Smooth muscle cell (in vitro differentiated cells): ENCODE measurements at regions not wholly inside any gene's neighbourhood (a gene's known extent, or its start where the extent isn't known, plus 50 kb on each side); places are given as distances from the start of the nearest gene placed in this dataset.

Experiments used
- DNase-seq: peaks from one replicate; lab custom pipeline; 2025; ENCODE audit not compliant: unreplicated experiment; lab: John Stamatoyannopoulos, UW
- H2AFZ ChIP-seq: fragments of 200-600 bp; sonication (generic); 2 replicates; pipeline ENCODE4 v1.6.0; 2016; ENCODE audit warnings: antibody characterized with exemption, low read depth, mild to moderate bottlenecking
- H3F3A ChIP-seq: fragments of 200-600 bp; sonication (generic); 2 replicates; pipeline ENCODE4 v1.6.0; 2017; ENCODE audit warnings: antibody characterized with exemption, low read depth
- H3K27ac ChIP-seq: fragments of 200-600 bp; sonication (generic); 2 replicates; pipeline ENCODE4 v1.5.1; 2016; ENCODE audit warnings: low read depth, mild to moderate bottlenecking
- H3K27me3 ChIP-seq: fragments of 200-600 bp; sonication (generic); 2 replicates; pipeline ENCODE4 v1.6.1; 2016; ENCODE audit warnings: low read depth, mild to moderate bottlenecking
- H3K36me3 ChIP-seq: fragments of 200-600 bp; sonication (generic); 2 replicates; pipeline ENCODE4 v1.5.1; 2016; ENCODE audit warnings: low read depth
- H3K4me1 ChIP-seq: fragments of 200-600 bp; sonication (generic); 2 replicates; pipeline ENCODE4 v1.5.1; 2016; ENCODE audit warnings: low read depth
- H3K4me2 ChIP-seq: fragments of 200-600 bp; sonication (generic); 2 replicates; pipeline ENCODE4 v1.6.0; 2016; ENCODE audit warnings: mild to moderate bottlenecking
- H3K4me3 ChIP-seq: fragments of 200-600 bp; sonication (generic); 2 replicates; pipeline ENCODE4 v1.5.1; 2016; ENCODE audit warnings: mild to moderate bottlenecking
- H3K79me2 ChIP-seq: fragments of 200-600 bp; sonication (generic); 2 replicates; pipeline ENCODE4 v1.6.0; 2016; ENCODE audit warnings: low read depth, mild to moderate bottlenecking
- H3K9ac ChIP-seq: fragments of 200-600 bp; sonication (generic); 2 replicates; pipeline ENCODE4 v1.6.0; 2016; ENCODE audit warnings: low read depth
- H3K9me3 ChIP-seq: fragments of 200-600 bp; sonication (generic); replicated peaks from 2 replicates; pipeline ENCODE4 v1.5.1; 2016; ENCODE audit warnings: low read depth
- H4K20me1 ChIP-seq: fragments of 200-600 bp; sonication (generic); 2 replicates; pipeline ENCODE4 v1.6.0; 2016; ENCODE audit warnings: low read depth
- CTCF ChIP-seq: fragments of 200-600 bp; sonication (generic); IDR thresholded peaks from 2 replicates; pipeline ENCODE4 v1.5.1; 2017; ENCODE audit warnings: borderline replicate concordance, mild to moderate bottlenecking, antibody characterized with exemption; ENCODE audit not compliant: insufficient read depth, poor library complexity, severe bottlenecking
- WGBS: methylation state at CpG from one replicate; pipeline ENCODE4 v1.1.7; 2016; ENCODE audit warnings: low lambda C conversion rate; 5-methylcytosine and 5-hydroxymethylcytosine counted together

GRCh38 chr7:37570145-37570544 is 113.4 kb upstream of the GPR141 start:
- no peaks in the 10 kb centered on the region for H3K36me3 ChIP-seq
- no peak overlapping the region for H3K4me3 ChIP-seq
- H3F3A ChIP-seq = no peaks in the 10 kb centered on the region
- H3K9ac ChIP-seq = no peak overlapping the region
- no peaks in the 10 kb centered on the region for H3K9me3 ChIP-seq
- no peak for DNase-seq
- WGBS = 95% methylated on average over 6 of the region's 6 CpGs
- no peaks in the 10 kb centered on the region for H3K4me1 ChIP-seq
- H3K27me3 ChIP-seq = no peaks in the 10 kb centered on the region
- H3K79me2 ChIP-seq = no peaks in the 10 kb centered on the region
- H3K27ac ChIP-seq = no peak overlapping the region
- H2AFZ ChIP-seq = no peak overlapping the region
- no peak for TF ChIP-seq CTCF
- H3K4me2 ChIP-seq = no peak overlapping the region
- no peaks in the 10 kb centered on the region for H4K20me1 ChIP-seq

GRCh38 chr7:37571806-37572205 is 111.8 kb upstream of the GPR141 start:
- Histone ChIP-seq H2AFZ (no peak overlapping the region), H3K9ac (no peak overlapping the region), H4K20me1 (no peaks in the 10 kb centered on the region), H3K4me1 (no peaks in the 10 kb centered on the region), H3K9me3 (no peaks in the 10 kb centered on the region), H3K4me3 (no peak overlapping the region), H3K36me3 (no peaks in the 10 kb centered on the region), H3K27me3 (no peaks in the 10 kb centered on the region), H3F3A (no peaks in the 10 kb centered on the region), H3K27ac (no peak overlapping the region), H3K4me2 (no peak overlapping the region), H3K79me2 (no peaks in the 10 kb centered on the region)
- no peak for TF ChIP-seq CTCF
- no peak for DNase-seq
- WGBS = 89% methylated on average over 3 of the region's 3 CpGs

GRCh38 chr7:37577412-37577811 is 106.2 kb upstream of the GPR141 start:
- TF ChIP-seq CTCF = no peak
- Histone ChIP-seq H3K9me3 (no peaks in the 10 kb centered on the region), H3K27me3 (no peaks in the 10 kb centered on the region), H3K4me3 (no peak overlapping the region), H2AFZ (no peak overlapping the region), H3F3A (no peaks in the 10 kb centered on the region), H3K4me2 (no peak overlapping the region), H3K4me1 (no peaks in the 10 kb centered on the region), H3K36me3 (no peaks in the 10 kb centered on the region), H3K79me2 (no peaks in the 10 kb centered on the region), H3K27ac (no peak overlapping the region), H3K9ac (no peak overlapping the region), H4K20me1 (no peaks in the 10 kb centered on the region)
- DNase-seq = no peak
- WGBS = 74% methylated on average over 2 of the region's 2 CpGs

- WGBS = 61% methylated on average over 4 of the region's 4 CpGs
- no peak for TF ChIP-seq CTCF
Measured at GRCh38 chr7:37577901-37578300, 105.7 kb upstream of the GPR141 start.

More at GRCh38 chr7:37577901-37578300, 105.7 kb upstream of the GPR141 start:
- DNase-seq = no peak
- Histone ChIP-seq H3K4me3 (no peak overlapping the region), H3K4me2 (no peak overlapping the region), H3K36me3 (no peaks in the 10 kb centered on the region), H3F3A (no peaks in the 10 kb centered on the region), H4K20me1 (no peaks in the 10 kb centered on the region), H3K27ac (no peak overlapping the region), H3K9ac (no peak overlapping the region), H3K4me1 (no peaks in the 10 kb centered on the region), H2AFZ (no peak overlapping the region), H3K79me2 (no peaks in the 10 kb centered on the region), H3K9me3 (no peaks in the 10 kb centered on the region), H3K27me3 (no peaks in the 10 kb centered on the region)
